ENCODE measurements at regions not wholly inside any gene's neighbourhood (a gene's known extent, or its start where the extent isn't known, plus 50 kb on each side); places are given as distances from the start of the nearest gene placed in this dataset.

- TF ChIP-seq PHF8 (CRISPR knock-in tag; IDR thresholded peaks at IDR 0.05) (no peak), RFX5 (IDR thresholded peaks at IDR 0.05; ENCODE audit: low read depth, low read length) (no peak), PTBP1 (IDR thresholded peaks at IDR 0.05; ENCODE audit: low read depth, low read length, poor library complexity, severe bottlenecking) (no peak)
Measured at GRCh38 chr11:80783561-80783960, 1342.7 kb upstream of the TENM4 start.
